ENCODE measurements at regions not wholly inside any gene's neighbourhood (a gene's known extent, or its start where the extent isn't known, plus 50 kb on each side); places are given as distances from the start of the nearest gene placed in this dataset.
"Not testable (repeated sequence)": the region's sequence is repeated elsewhere in the genome, so short reads cannot be mapped to it uniquely, and the experiment has no call there.

GRCh38 chr6:167230288-167230687 is 60.8 kb upstream of the UNC93A start:
- no peak for DNase-seq

- no peak for DNase-seq
Measured at GRCh38 chr6:167232356-167232755, 58.8 kb upstream of the UNC93A start.

DNA sequence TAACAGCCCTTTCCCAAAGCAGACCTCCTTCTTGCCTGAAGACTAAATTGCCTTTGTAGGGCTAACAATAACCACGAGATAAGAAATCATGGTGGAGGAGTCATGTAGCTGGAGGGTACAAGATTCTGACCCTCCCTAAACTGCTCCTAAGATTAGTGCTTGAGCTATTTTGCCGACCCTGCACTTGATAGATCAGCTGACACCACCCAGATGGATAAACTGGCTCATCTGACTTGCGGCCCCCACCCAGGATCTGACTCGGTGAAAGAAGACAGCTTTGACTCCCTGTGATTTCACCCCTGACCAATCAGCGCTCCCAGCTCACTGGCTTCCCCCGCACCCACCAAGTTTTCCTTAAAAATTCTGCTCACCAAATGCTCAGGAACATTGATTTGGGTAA is 57.6 kb upstream of the UNC93A start:
- no peak for DNase-seq

GRCh38 chr6:167234576-167234975 is 56.5 kb upstream of the UNC93A start:
- DNase-seq = not testable (repeated sequence)

GRCh38 chr6:167235005-167235404 is 56.1 kb upstream of the UNC93A start:
- DNase-seq = no peak

DNA sequence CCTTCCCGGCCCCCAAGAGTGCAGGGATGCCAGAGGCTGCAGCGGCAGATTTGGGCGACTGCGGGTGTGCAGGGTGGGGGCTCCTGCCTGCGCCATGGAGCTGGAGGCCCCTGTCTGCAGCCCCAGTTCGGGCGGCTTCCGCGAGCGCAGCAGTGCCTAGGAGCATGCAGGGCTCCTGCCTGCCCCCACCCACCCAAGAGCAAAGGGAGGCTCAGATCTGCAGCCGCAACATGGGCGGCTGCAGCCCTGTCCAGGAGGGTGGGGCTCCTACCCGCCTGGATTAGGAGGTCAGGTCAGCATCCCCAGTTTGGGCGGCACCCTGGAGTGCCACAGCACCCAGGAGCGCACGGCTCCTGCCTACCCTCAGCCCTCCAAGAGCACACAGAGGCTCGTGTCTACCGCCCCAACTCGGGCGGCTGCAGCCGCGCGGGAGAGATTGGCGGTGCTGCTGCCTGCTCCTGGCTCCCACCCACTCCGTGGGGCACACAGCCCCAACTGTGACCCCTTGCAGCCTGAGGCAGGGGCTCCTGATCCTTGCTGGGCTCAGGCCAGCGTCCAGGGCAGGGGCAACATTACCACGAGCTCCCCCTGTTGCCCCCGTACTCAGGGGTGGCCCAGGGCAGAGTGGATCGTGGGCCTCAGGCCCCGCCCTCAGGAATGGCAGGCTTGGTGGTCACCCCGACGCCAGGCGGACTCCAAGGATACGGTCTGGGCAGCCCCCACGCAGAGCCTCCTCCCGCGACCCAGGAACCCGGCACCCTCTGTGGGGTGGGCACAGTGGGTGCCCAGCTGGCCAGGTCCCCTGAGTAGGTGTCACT is 55.5 kb upstream of the UNC93A start:
- DNase-seq = no peak

DNA sequence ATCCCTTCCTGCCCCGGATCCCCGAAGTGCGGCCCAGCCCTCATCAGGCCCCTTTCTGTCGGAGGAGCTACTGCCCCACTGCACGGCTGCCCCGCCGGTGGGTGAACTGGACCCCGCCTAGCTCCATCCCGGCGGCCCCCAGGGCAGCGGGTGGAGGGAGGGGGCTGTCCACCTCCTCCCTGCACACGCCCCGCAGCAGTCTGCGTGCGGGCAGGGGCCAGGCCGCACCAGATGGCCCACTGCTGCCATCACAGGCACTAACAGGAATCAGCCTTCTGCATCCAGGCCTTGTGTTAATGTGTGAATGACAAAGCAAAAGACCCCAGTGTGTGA is 54.9 kb upstream of the UNC93A start:
- DNase-seq = no peak

GRCh38 chr6:167237438-167238145 is 53.5 kb upstream of the UNC93A start:
- no peak for DNase-seq

DNA sequence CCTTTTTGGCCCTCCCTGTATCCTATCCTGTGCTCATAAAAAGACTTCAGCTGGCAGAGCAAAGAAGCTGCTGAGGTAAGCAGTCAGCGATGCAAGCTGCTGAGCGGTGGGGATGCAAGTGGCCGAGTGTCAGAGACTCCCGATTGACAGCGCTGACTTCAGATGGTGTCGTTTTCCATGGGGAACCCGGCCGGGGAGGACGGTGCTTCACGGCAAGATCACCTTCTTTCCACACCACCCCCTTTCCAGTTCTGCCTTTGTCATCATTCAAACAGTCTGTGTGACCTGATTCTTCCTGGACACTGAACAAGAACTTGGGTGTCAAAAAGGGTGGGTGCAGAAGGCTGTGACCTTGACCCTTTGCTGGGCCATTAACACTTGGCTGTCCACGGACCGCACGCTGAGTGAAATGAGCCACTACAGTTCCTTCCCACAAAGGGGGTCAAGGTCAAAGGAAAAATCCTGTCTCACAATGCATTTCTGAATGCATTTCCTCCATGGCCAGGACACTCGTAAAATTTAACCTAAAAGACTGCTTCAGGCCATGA is 52.9 kb upstream of the UNC93A start:
- no peak for DNase-seq

DNA sequence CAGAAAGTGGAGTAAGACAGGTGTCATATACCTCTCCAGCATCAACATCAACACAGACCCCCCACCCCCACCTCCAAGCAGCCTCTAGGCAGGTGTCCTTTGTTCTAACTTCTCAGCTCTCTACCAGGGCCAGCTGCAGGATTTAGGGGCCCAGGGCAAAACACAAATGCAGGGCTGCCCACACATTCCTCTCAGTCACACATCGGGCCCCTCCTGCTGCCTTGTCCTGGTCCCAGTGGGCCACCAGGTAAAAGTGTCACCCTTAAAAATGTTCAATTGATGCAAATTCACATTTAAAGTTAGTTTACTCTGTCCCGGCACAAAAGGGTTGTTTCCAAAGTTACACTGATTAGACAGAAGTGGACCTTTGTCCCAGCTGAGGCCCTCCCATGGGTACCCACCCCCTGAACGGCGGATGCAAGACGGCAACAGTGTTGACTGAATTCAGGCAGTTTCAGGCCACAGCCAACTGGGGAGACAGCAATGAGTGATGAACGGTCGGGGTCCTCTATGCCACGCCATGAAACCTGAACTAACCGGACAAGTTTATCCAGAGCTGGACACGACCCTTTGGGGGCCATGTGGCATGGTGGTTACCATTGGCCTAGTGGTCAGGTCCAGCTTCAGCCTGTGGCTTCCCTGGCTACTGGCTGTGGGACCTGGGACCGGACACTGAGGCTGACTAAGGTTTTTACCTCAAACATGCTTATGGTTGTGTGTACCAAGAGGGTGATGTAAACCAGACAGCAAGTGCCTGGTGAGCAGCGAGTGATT is 52.2 kb upstream of the UNC93A start:
- no peak for DNase-seq

- not testable (repeated sequence) for DNase-seq
Measured at GRCh38 chr6:167239470-167239869, 51.6 kb upstream of the UNC93A start.

- no peak for DNase-seq
Measured at GRCh38 chr6:167240034-167240541, 51.0 kb upstream of the UNC93A start.

All from central memory CD4-positive, alpha-beta T cell (primary cell).